GM19455 (cell line): ENCODE measurements at regions not wholly inside any gene's neighbourhood (a gene's known extent, or its start where the extent isn't known, plus 50 kb on each side); places are given as distances from the start of the nearest gene placed in this dataset.

ENCODE experiments used
- ATAC-seq: cut with Tn5 transposase; IDR thresholded peaks from one replicate; pipeline ENCODE4 v1.9.1; 2021; ENCODE audit not compliant: unreplicated experiment

DNA sequence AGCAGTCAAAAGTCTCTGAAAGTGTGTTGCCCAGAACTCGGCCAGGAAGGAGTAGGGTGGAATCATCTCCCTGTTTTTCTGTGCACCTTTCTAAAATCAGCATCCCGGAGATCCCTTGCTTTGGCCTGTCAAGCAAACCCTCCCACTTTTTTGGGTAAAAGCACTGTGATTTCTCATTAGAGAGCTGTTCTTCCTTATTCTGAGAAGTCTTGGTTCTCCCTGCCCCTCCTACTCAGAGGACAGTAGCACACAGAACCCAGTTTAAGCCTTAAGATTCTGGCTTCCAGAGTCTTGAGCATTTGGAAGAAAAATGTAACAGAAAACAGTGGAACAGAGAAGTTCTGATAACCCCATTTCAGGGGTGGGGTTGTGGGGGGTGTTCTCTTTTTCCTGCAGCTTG, 52.6 kb upstream of the KATNAL1 start:
- no peak for ATAC-seq

- ATAC-seq, result no peak
Measured at GRCh38 chr13:30360586-30360985, 53.2 kb upstream of the KATNAL1 start.

GRCh38 chr13:30362005-30362788, 54.8 kb upstream of the KATNAL1 start:
- no peak for ATAC-seq

DNA sequence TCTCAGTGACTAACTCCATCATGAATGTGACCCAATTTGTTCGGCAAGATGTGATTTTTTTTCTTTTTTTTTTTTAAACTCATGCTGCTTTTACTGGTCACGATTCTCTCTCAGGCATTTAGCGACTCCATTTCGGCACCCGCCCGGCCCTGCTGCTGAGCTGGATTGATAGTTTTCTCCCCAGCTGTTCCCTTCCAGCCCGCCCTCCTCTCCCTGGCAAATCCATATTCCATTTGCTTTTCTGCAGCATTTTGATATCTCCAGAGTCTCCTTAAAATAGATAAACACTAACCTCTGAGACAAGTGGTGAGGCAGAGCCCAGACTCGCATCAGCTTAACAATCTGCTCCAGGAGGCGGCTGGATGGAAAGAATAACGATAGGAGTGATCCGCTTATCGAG, 55.5 kb upstream of the KATNAL1 start:
- no peak for ATAC-seq

GRCh38 chr13:30363725-30364124, 56.4 kb upstream of the KATNAL1 start:
- ATAC-seq, result no peak

GRCh38 chr13:30364133-30364532, 56.8 kb upstream of the KATNAL1 start:
- no peak for ATAC-seq

DNA sequence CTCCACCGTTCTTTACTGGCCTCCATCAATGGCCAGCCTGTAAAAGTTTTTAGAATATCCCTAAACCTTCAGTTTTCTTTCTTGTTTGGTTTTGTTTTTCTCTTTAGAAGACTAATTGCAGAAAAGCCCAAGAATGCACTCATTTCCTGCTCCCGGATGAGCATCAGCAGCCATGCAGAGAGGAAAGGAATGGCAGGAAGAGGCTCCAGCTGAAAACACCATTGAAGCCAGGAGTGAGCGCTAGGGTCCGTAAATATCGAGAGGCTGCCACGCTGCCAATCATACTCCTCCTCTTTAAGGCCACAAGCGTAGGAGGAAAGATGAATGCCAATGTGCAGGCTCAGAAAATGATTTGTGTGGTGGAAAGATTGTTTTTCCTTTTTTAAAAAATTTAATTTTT, 57.4 kb upstream of the UBE2L5 start:
- no peak for ATAC-seq

DNA sequence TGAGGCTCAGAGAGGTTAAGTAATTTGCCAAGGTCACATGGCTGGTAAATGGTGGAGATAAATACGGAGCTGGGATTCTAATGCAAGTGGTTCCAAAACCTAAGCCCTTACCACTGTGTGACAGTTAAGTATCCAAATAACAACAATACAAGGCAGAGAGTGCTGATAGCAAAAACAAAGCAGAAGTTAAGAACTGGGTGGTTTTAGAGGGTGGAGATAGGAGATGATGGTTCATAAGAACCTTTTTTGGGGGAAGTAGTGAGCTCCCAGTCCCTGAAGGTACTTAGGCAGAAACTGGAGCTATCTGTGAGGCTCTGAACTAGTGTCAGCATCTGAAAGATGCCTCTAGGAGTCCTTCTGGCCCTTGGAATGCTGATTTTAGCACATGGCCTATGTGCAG, 56.2 kb upstream of the UBE2L5 start:
- ATAC-seq, result no peak

- ATAC-seq, result no peak
Measured at GRCh38 chr13:30367296-30367695, 55.0 kb upstream of the UBE2L5 start.

DNA sequence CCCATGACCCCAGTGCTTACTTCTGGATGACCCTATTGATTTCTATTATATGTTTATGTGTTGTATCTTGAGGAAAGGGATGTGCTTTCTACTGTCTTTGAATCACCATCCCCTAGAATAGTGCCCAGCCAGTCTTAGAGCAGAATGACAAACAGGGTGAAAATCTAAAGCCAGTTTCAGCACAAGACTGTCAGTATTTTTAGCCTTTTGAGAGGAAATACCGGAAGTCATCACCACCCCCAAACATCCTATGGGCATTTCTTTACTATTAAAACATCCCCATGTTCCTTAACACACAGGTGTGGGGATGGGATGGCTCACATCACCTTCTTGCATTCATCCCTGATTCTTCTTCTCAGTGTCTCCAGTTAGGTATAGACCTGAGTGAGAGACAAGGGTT, 52.1 kb upstream of the UBE2L5 start:
- no peak for ATAC-seq

- ATAC-seq, result no peak
Measured at GRCh38 chr13:30370916-30371521, 51.3 kb upstream of the UBE2L5 start.

- peak; percentile 60 for ATAC-seq
Measured at GRCh38 chr13:30371649-30372265, 50.5 kb upstream of the UBE2L5 start.
